GM19397 (cell line): ENCODE measurements at regions not wholly inside any gene's neighbourhood (a gene's known extent, or its start where the extent isn't known, plus 50 kb on each side); places are given as distances from the start of the nearest gene placed in this dataset.

Source experiments
- ATAC-seq: cut with Tn5 transposase; IDR thresholded peaks from one replicate; pipeline ENCODE4 v1.9.1; 2021; ENCODE audit warnings: mild to moderate bottlenecking, moderate library complexity; ENCODE audit not compliant: unreplicated experiment

DNA sequence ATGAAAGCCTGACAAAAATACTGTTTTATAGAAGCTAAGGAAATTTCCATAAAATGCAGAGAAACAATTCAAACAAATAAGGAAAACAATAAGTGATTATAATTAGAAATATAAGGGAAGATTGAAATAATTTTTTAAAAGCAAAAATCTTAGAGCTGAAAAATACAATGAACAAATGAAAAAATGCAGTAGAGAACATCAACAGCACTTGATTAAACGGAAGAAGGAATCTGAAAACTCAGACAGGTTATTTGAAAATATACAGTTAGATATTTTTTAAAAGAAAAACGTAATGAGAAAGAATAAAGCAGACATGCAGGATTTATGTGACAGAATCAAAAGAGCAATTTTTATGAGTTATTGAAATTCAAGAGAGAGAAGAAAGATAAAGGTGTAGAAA is 279.1 kb upstream of the MAGI2 start:
- no peak for ATAC-seq

GRCh38 chr7:79730971-79731370 is 277.5 kb upstream of the MAGI2 start:
- ATAC-seq: no peak

- no peak for ATAC-seq
Observed at GRCh38 chr7:79723833-79724618, 270.6 kb upstream of the MAGI2 start.

DNA sequence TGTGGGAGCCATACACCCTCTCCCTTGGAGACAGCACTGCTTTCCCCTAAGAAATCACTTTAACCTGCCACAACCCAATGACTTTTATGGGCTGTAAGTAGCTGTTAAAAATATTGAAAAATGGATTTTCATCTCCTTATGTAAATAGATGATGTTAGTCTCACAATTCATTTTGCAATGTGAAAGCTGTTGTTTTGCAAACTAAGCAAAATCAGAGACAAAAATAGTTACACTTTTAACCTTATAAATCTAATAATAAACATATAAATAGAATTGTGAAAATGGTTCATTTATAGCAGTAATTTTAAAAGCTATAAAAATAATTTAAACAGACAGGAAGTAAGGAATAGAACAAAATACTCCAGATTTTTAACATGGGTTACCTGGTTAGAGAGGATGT is 268.8 kb upstream of the MAGI2 start:
- ATAC-seq: no peak

- no peak for ATAC-seq
Observed at GRCh38 chr7:79719216-79719615, 265.7 kb upstream of the MAGI2 start.

GRCh38 chr7:79716329-79716728 is 262.9 kb upstream of the MAGI2 start:
- ATAC-seq: no peak

- no peak for ATAC-seq
Observed at GRCh38 chr7:79714081-79714480, 260.6 kb upstream of the MAGI2 start.

GRCh38 chr7:79713276-79713675 is 259.8 kb upstream of the MAGI2 start:
- ATAC-seq: no peak

GRCh38 chr7:79711660-79712059 is 258.2 kb upstream of the MAGI2 start:
- ATAC-seq: no peak

DNA sequence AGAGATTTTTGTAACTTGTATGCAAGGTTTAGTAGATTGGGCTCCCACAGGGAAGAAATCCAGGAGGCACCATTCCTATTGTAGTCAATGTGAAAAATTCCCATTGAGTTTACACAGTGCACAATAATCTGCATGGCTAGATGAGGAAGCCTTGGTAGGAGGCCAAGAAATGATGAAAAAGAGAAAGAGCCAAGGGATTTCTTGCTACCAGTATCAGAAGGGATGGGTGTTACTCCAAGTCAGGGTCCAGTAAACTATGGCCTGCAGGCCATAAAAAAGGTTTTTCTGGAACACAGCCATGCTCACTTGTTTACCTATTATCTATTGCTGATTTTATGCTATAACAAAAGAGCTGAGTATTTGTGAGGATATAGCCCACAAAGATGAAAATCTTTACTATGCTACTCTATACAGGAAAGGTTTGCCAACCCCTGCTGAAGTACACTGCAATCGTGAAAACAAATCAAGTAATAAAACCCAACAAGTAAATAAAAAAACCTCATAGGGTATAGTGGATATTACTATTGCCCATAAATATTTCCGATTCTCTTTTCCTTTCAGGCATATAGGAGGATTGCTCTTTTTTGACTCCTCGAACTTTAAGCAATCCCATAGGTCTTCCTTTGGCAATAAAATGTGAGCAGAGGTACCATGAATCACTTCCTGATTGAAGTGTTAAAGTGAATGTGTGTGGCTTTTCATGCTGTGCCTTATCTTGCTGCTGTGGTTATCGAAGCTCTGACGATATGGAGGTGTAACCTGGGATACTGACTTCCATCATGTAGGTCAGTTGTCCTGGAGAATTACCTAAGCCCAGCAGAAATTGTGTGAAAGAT is 256.3 kb upstream of the MAGI2 start:
- no peak for ATAC-seq

- no peak for ATAC-seq
Observed at GRCh38 chr7:79702116-79702515, 248.6 kb upstream of the MAGI2 start.

GRCh38 chr7:79692015-79692414 is 238.5 kb upstream of the MAGI2 start:
- no peak for ATAC-seq

DNA sequence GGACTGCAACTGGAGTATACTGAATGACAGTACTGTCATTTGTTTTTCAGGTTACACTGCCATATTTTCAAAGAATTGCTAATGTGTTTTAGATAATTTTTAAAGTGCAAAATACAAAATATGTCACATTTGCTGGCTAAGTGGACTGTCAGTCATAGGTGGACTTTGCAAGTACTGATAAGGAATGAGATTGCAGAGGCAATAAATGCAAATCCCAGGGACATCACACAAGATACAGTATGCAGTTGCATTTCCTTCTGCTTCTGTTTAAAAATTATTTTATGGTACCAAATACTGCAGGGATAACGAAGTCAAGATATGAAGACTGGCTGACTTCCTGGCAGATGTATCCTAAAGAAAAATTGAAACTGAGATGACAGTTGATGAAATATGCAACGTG is 237.6 kb upstream of the MAGI2 start:
- ATAC-seq: no peak

DNA sequence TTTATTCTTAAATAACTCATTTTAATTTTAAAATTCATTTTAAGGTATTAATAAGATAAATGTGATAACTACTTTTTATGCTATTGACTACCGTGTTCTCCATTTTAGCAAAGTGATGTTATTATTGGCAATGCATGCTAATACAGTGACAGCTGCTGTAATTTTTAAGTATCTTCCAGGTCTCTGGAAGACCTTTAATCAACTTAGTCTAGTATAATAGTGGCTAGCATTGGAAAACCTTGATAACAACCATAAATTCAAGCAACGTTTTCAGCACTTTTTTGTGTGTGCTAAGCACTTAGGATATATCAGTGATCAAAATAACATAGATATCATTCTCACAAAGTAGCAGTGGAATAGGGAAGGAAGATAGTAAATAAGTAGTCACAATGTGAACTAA is 230.9 kb upstream of the MAGI2 start:
- ATAC-seq: no peak

GRCh38 chr7:79683916-79684315 is 230.4 kb upstream of the MAGI2 start:
- no peak for ATAC-seq

- no peak for ATAC-seq
Observed at GRCh38 chr7:79683185-79683890, 229.9 kb upstream of the MAGI2 start.

DNA sequence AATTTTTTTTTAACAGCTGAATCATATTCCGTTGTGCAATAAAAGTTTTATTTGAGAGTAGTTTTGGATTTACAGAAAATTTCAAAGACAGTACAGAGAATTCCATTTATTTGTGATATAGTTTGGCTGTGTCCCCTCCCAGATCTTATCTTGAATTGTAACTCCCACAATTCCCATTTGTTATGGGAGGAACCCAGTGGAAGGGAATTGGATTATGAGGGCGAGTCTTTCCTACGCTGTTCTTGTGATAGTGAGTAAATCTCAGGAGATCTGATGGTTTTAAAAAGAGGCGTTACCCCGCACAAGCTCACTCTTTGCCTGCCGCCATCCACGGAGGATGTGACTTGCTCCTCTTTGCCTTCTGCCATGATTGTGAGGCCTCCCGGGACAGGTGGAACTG is 228.0 kb upstream of the MAGI2 start:
- ATAC-seq: no peak

DNA sequence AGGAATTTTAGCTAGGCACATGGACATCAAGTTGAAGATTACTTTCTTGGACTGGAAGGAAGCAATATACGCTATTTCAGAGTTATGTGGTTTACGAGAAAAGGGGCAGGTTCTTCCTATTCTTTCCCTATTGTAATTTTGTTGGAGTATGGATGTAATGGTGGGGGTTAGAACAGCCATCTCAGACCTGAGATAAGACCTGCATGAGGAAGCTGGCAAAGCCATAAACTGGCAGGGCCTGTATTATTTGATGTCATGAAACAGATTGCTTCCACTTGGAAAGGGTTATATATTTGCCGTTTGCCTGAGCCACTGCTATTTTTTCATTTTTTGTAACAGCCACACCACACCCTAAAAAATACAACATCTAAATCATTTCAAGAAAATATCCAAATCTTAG is 220.5 kb upstream of the MAGI2 start:
- ATAC-seq: no peak

DNA sequence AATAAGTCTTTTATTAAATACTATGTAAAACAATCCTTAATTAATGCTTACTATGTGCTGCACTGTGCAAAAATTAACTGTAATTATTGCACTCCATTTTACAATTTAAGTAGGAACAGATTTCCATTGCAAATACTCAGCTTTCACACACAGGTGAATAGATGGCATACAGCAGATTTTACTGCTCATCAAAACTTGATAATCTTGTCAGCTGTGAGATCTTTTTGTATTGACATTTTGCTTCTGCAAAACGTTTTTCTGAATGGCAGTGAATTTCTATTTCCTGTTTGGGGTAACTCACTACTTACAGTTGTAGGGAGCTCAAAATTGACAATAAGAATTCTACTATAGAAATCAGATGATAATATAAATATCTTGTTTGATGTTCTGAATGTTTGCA is 220.0 kb upstream of the MAGI2 start:
- no peak for ATAC-seq

DNA sequence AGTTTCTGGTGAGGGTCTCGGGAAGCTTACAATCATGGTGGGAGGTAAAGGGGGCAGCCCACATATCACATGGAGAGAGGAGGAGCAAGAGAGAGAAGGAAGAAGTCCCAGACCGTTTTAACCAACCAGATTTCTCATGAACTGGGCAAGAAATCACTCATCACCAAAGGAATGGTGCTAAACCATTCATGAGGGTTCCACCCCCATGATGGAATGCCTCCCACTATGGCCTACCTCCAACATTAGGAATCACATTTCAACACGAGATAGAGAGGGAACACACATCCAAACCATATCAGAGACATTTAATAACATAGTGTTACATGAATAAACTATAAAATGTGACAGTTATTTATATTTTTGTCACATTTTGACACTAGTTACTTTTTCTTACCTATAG is 214.8 kb upstream of the MAGI2 start:
- no peak for ATAC-seq

DNA sequence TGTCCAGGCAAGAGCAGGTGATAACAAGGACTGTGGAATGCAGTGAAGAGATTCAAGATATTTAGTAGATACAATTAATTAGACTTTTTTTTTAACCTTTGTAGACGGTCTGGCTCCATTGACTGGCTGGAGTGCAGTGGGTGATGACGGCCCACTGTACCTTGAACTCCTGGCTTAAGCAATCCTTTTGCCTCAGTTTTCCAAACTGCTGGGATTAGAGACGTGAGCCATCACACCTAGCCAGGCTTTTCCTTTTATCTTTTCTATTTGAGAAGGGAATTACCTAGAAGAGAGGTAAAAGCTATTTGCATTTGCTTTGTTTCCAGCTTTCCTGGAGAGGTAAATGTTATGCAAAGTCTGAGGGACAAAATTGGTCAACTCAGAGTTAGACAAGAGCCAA is 213.0 kb upstream of the MAGI2 start:
- no peak for ATAC-seq
